ENCODE measurements at regions not wholly inside any gene's neighbourhood (a gene's known extent, or its start where the extent isn't known, plus 50 kb on each side); places are given as distances from the start of the nearest gene placed in this dataset.

DNA sequence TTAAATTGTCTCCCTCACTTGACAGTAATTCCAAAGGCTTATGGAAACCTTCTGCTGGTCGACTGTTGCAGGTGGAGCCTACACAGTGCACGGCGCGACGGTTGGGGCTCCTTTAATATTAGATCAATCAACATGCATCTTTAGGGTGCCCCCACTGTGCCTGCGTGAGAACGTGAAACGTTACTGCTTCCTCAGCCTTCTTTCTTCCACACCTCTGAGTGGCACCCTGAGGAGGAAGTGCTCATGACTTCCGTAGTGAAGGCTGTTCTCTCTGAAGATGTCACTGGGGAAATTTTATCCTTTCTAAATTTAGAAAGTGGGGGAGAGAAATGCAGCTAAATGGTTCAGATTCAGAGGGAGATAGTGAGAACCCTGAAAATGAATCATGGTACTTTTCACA is 184.0 kb upstream of the ZFP42 start:
- TF ChIP-seq POLR2AphosphoS5 (IDR thresholded peaks at IDR 0.05; ENCODE audit: low read depth) = no peak
- no peak for TF ChIP-seq CTCF (IDR thresholded peaks at IDR 0.05; ENCODE audit: insufficient read depth, low read length)
- no peak for TF ChIP-seq GABPA (IDR thresholded peaks at IDR 0.05; ENCODE audit: low read depth)
